Activated CD8-positive, alpha-beta memory T cell treated with anti-CD3 and anti-CD28 coated beads for 36 hours (primary cell): ENCODE measurements at regions not wholly inside any gene's neighbourhood (a gene's known extent, or its start where the extent isn't known, plus 50 kb on each side); places are given as distances from the start of the nearest gene placed in this dataset.
"Not testable (repeated sequence)": the region's sequence is repeated elsewhere in the genome, so short reads cannot be mapped to it uniquely, and the experiment has no call there.

Experiments used
- CTCF ChIA-PET: fragments of 350-600 bp; sonication (Branson Sonifier 250); formaldehyde crosslinking; loops from one replicate; lab custom pipeline; 2021; ENCODE audit warnings: antibody characterized with exemption; lab: Charles Lee
- POLR2A ChIA-PET: fragments of 350-600 bp; sonication (Branson Sonifier 250); formaldehyde crosslinking; loops from one replicate; lab custom pipeline; 2021; ENCODE audit warnings: antibody characterized with exemption; lab: Charles Lee

GRCh38 chr12:58711974-58712373, 208.3 kb downstream of the LRIG3 start:
- ChIA-PET CTCF (no interaction called here), POLR2A (no interaction called here)

DNA sequence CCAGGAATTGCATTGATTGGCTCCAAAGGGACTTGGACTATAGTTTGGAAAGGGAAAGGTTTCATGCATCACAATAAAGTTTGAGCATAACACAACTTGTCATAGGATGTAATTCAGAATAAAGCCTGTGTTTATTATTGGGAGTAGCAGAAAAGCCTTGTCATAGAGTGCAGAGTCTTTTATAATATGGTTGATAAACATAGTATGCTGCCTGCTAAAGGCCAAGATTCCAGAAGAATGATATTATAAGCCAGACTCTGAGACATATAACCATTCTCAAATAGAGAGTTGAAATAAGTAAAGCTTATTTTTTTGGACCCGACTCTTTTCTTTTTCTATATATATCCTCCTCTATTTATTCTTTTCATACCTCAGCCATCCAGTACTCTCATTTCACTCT, 207.3 kb downstream of the LRIG3 start:
- POLR2A ChIA-PET, result no interaction called here
- CTCF ChIA-PET, result no interaction called here

GRCh38 chr12:58719161-58719560, 201.1 kb downstream of the LRIG3 start:
- ChIA-PET CTCF (no interaction called here), POLR2A (no interaction called here)

DNA sequence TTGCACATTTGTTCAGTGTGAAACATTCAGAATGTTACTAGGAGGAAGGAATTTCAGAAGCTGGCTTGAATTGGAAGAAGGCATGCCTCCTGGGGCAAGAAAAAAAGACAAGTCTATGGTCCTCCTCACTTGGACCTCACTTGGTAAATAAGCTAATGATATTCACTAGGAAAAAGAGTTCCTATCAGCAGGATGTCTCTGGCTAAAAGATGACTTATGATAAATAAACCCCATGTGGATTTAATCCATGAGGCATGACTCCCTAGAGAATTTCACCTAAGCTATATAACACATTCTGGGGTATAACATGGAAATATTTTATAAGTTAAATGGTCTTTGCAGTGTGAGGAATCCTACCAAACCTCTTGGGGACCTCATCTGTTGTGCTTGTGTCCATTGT, 199.9 kb downstream of the LRIG3 start:
- CTCF ChIA-PET, result no interaction called here
- POLR2A ChIA-PET, result no interaction called here

DNA sequence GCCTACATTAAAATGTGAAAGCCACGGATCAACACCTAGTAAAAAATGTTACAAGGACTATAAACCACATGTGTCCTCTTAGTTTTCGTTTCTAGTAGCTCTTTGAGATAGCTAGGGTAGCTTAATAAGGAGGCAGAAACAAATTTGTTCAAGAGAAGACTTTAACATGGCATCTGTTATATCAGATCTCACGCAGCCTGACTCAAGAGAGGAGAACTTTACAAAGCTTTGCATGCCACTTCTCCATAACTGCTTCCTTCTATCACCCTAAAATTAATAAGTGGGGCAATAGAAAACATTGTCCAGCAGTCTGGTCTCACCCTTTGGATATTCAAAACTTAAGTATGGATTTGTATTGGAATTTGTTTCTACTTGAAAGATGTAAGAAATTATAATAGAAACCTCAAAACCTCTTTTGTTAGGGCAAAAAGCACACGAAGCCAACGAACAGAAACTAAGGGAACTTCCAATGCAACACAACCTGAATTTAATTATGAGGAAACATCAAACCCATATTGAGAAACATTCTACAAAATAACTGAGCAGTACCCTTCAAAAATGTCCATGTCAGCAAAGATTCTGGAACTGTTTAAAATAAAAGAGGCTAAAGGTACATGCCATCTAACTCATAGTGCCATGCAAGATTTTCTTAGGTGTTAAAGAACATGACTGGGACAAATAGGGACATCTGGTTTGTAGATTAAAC, 194.8 kb downstream of the LRIG3 start:
- ChIA-PET CTCF (no interaction called here), POLR2A (no interaction called here)

GRCh38 chr12:58727521-58727920, 192.8 kb downstream of the LRIG3 start:
- CTCF ChIA-PET, result no interaction called here
- POLR2A ChIA-PET, result no interaction called here

GRCh38 chr12:58728397-58728796, 191.9 kb downstream of the LRIG3 start:
- CTCF ChIA-PET, result no interaction called here
- POLR2A ChIA-PET, result no interaction called here

GRCh38 chr12:58731096-58731495, 189.2 kb downstream of the LRIG3 start:
- CTCF ChIA-PET, result no interaction called here
- POLR2A ChIA-PET, result no interaction called here

DNA sequence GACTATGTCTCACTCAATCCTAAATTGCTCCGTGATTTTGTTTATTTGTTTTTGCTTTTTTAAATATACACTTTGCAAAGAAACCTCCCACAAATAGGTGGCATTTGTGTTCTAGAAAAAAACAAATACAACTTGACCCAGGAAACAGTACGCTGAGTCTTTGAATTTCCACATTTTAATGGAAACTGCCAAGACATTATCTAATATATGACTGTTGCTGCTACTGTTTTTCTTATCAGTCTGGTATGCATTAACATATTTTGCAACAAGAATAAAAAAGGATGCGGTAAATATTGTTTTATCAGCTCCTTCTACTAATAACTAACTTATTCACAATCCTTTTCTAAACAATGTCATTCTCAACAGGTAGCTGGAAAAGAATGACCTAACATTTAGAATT, 187.4 kb downstream of the LRIG3 start:
- ChIA-PET POLR2A (no interaction called here), CTCF (no interaction called here)

- ChIA-PET CTCF (no interaction called here), POLR2A (no interaction called here)
Measured at GRCh38 chr12:58741226-58741625, 179.1 kb downstream of the LRIG3 start.

DNA sequence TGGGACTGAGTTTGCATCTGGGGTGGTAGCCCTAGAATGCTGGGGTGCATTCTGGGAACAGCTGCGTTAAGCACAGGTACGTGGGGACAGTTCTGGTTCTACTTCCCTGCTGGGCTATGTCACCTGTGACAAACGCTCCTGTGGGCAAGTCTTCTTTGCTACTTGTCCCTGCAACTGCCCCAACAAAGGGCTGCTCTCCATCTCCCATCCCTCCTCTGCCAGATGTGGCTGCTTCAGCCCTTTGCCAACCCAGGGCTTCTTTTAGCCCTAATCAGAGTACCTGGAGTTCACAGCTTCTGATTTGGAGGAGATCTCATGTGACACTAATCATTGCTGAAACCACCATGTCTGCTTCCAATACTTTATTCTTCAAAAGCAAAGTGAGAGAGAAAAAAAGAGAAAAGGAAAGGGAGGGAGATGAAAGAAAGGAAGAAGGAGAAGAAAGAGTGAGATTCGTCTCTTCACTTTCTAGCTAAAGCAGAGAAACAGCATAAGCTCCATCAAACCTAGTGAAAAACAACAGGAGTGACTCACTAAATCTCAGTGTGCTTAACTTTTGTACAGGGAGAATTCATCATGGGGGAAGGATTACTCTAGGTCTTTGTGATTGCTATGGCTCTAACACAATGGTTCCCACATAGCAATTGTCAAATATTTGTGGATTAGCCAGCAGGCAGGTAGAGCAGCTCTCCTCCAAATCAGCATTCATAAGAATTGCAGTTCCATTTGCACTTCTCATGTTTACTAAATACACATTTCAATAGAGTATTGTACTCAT, 174.8 kb downstream of the LRIG3 start:
- POLR2A ChIA-PET, result no interaction called here
- CTCF ChIA-PET, result no interaction called here

DNA sequence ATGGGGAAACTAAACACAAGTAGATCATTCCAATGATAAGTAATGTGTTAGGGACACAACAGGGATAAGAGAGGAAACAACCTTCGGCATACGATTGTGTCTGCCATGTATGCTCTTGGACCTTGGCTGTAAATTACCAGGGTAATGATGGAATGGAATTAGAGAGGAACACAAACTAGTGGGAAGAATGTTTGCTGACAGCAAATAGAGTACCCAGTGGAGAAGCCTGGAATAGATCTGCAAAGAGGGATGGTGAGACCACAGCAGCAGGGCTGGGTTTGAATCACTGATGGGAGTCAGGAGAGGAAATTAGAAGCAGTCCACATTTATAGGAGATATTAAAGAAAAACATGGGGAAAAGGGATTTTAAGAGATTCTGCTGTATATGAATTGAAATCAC, 172.8 kb downstream of the LRIG3 start:
- POLR2A ChIA-PET, result no interaction called here
- CTCF ChIA-PET, result no interaction called here

DNA sequence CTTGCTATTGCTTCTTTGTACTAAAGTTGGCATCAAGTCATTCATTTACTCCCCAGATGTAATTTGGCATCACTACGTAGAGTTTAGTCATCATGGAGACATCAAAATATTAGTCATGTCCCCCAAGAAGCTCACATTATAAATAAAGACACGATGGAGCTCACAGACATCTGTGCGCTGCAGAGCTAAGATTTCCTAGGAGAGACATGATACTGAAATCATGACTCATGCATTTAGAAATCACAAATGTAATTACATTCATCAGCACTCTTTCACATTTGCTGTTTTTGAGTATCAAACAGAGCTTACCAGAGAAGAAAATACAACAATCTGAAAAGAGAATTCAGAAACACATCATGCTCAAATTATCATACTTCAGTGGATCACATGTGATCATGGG, 169.8 kb downstream of the LRIG3 start:
- ChIA-PET CTCF (no interaction called here), POLR2A (no interaction called here)

- CTCF ChIA-PET, result no interaction called here
- POLR2A ChIA-PET, result no interaction called here
Measured at GRCh38 chr12:58757422-58757821, 162.9 kb downstream of the LRIG3 start.

GRCh38 chr12:58759745-58760144, 160.6 kb downstream of the LRIG3 start:
- POLR2A ChIA-PET, CTCF ChIA-PET: not testable (repeated sequence)

- CTCF ChIA-PET, result no interaction called here
- POLR2A ChIA-PET, result no interaction called here
Measured at GRCh38 chr12:58761308-58761707, 159.0 kb downstream of the LRIG3 start.

DNA sequence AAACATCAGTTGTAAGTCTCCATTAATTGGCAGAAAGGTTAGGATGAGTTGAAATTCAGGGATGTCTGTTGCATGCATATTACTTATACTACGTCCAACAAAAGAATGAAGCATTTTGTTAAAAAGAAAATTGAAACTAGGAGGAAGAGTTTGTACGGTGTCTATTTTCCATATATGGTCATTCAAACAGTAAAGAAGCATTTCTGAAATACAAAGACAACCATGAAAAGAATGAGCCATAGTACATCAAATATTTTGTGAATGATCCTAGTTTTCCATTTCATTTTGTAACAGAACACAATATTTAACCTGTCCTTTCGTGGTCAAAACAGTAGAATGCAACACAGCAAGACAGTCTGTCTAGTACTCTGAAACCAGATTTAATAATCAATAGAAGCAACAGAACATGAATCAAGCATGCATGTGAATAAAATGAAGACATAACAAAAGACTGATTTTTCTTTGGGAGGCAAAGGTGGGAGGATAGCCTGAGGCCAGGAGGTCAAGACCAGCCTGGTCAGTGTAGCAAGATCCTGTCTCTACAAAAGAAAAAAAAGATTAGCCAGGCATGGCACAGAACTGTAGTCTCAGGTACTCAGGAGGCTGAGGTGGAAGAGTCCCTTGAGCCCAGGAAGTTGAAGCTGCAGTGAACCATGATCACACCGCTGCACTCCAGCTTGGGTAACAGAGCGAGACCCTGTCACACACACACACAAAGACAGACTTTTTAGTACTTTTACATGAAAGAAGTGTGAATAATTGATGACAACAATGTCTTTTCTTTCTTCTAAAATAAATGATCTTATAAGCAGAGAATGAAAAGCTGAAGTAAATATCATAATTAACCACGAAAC, 156.0 kb downstream of the LRIG3 start:
- CTCF ChIA-PET, result no interaction called here
- POLR2A ChIA-PET, result no interaction called here

GRCh38 chr12:58765076-58765475, 155.2 kb downstream of the LRIG3 start:
- POLR2A ChIA-PET, result no interaction called here
- CTCF ChIA-PET, result no interaction called here

DNA sequence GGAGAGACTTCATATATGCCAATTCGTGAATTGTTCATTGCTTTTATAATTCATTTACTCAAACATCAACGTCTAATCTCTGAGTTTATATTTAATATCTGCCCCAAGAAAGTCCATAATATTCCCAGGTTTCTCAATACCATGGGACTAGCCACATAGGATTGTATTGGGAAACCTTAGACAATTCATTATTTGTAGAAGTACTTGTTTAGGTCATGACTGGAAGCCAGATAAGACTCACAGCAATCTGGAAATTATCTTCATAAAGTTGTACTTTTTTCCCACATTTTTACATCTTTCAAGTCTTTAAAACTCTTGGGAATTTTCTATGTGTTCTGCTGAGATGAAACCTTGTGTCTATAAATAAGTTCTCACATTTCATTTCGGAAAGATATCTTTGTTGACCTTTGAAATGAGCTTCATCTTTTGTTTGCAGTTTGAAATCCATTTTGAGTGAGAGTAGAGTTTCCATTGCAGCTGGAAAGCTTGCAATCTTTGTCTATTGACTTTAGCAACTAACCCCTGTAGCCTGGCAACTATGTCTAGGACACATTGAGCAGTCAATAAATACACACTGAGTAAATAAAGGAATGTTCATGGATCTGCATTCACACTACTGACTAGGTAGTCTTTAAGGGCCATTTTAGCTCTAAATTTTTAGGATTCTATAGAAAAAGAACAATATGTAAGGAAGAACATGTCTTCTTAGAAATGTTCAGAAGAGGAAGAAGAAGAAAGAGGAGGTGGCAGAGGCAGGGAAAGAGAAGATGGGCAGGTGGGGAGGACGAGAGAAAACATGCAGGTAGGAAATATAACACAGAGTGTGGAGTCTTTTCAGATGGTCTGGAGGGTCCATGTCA, 154.4 kb downstream of the LRIG3 start:
- POLR2A ChIA-PET, result no interaction called here

GRCh38 chr12:58766513-58766870, 153.8 kb downstream of the LRIG3 start:
- POLR2A ChIA-PET, result no interaction called here
- CTCF ChIA-PET, result no interaction called here

More for the DNA sequence above, 154.4 kb downstream of the LRIG3 start:
- CTCF ChIA-PET, result no interaction called here
